IMR-90 (cell line): ENCODE measurements at regions not wholly inside any gene's neighbourhood (a gene's known extent, or its start where the extent isn't known, plus 50 kb on each side); places are given as distances from the start of the nearest gene placed in this dataset.

Experiments used
- ATAC-seq: fragments of 200-7000 bp; cut with Tn5 transposase; 2 replicates; pipeline ENCODE4 v1.9.1; 2020; ENCODE audit warnings: low read depth, mild to moderate bottlenecking, moderate library complexity
- BruUV-seq: library from RNA; stranded (reverse); fragments of 400-500 nt; replicated peaks from 2 replicates; lab custom pipeline; 2021; lab: Mats Ljungman, UMichigan
- CTCF ChIA-PET: fragments of 300-600 bp; formaldehyde crosslinking; extraction: SDS; loops from one replicate; lab custom pipeline; 2021; ENCODE audit warnings: antibody characterized with exemption; lab: Yijun Ruan, JAX
- POLR2A ChIA-PET: fragments of 300-600 bp; sonication (Branson Sonifier 250); formaldehyde crosslinking; loops from one replicate; lab custom pipeline; 2022; ENCODE audit warnings: antibody characterized with exemption; ENCODE audit not compliant: unreplicated experiment; lab: Charles Lee
- DNase-seq: peaks from one replicate; pipeline ENCODE4 v3.0.0; 2013
- H2AFZ ChIP-seq: replicated peaks from 2 replicates; pipeline ENCODE3; 2013; ENCODE audit warnings: low read length, mild to moderate bottlenecking; ENCODE audit not compliant: poor library complexity
- H2AK5ac ChIP-seq: 2 replicates; pipeline ENCODE4 v1.6.1; 2013; ENCODE audit warnings: low read depth, low read length, inconsistent platforms
- H2AK9ac ChIP-seq: replicated peaks from 2 replicates; pipeline ENCODE3; 2013; ENCODE audit warnings: mild to moderate bottlenecking, low read depth, low read length, moderate library complexity; ENCODE audit not compliant: poor library complexity
- H2BK120ac ChIP-seq: 2 replicates; pipeline ENCODE4 v1.6.1; 2013; ENCODE audit warnings: low read depth, low read length, inconsistent platforms
- H2BK15ac ChIP-seq: 3 replicates; pipeline ENCODE4 v1.6.1; 2013; ENCODE audit warnings: low read depth, low read length, inconsistent platforms
- H2BK20ac ChIP-seq: 2 replicates; pipeline ENCODE4 v1.6.1; 2013; ENCODE audit warnings: low read depth, mild to moderate bottlenecking, inconsistent platforms, low read length, moderate library complexity
- H2BK5ac ChIP-seq: 2 replicates; pipeline ENCODE4 v1.6.1; 2013; ENCODE audit warnings: mild to moderate bottlenecking, low read depth, low read length, inconsistent platforms; ENCODE audit not compliant: poor library complexity, severe bottlenecking
- H3K14ac ChIP-seq: replicated peaks from 2 replicates; pipeline ENCODE4 v1.6.1; 2013; ENCODE audit warnings: low read depth, low read length, inconsistent platforms
- H3K18ac ChIP-seq: 2 replicates; pipeline ENCODE4 v1.6.1; 2013; ENCODE audit warnings: low read depth, low read length, control low read depth
- H3K23ac ChIP-seq: 2 replicates; pipeline ENCODE4 v1.6.1; 2013; ENCODE audit warnings: low read depth, low read length, inconsistent platforms
- H3K27ac ChIP-seq: 2 replicates; pipeline ENCODE4 v1.5.1; 2013; ENCODE audit warnings: mild to moderate bottlenecking, control low read depth, low read length; ENCODE audit not compliant: insufficient read depth
- H3K27me3 ChIP-seq: 2 replicates; pipeline ENCODE4 v1.6.1; 2013; ENCODE audit warnings: low read length; ENCODE audit not compliant: control insufficient read depth, insufficient read depth
- H3K36me3 ChIP-seq: 2 replicates; pipeline ENCODE4 v1.6.1; 2013; ENCODE audit warnings: low read length, mixed read lengths; ENCODE audit not compliant: control insufficient read depth, insufficient read depth
- H3K4ac ChIP-seq: 2 replicates; pipeline ENCODE4 v1.6.1; 2013; ENCODE audit warnings: low read depth, low read length, inconsistent platforms
- H3K4me1 ChIP-seq: 2 replicates; pipeline ENCODE4 v1.6.1; 2013; ENCODE audit warnings: low read length, mixed read lengths; ENCODE audit not compliant: control insufficient read depth, insufficient read depth
- H3K4me2 ChIP-seq: 2 replicates; pipeline ENCODE4 v1.6.1; 2013; ENCODE audit warnings: low read depth, mild to moderate bottlenecking, control low read depth, low read length, moderate library complexity
- H3K4me3 ChIP-seq: 2 replicates; pipeline ENCODE4 v1.5.1; 2013; ENCODE audit warnings: low read depth, mild to moderate bottlenecking, control low read depth, low read length, moderate library complexity; ENCODE audit not compliant: insufficient read depth
- H3K56ac ChIP-seq: 2 replicates; pipeline ENCODE4 v1.6.1; 2013; ENCODE audit warnings: low read length, inconsistent platforms; ENCODE audit not compliant: insufficient read depth; ENCODE audit errors: extremely low read depth
- H3K79me1 ChIP-seq, 2 experiments: 2 replicates each; pipeline ENCODE4 v1.6.1; 2013; ENCODE audit warnings: low read length in 2 of 2, inconsistent platforms in 1 of 2, low read depth in 1 of 2
- H3K9ac ChIP-seq: 2 replicates; pipeline ENCODE4 v1.6.1; 2013; ENCODE audit warnings: low read depth, low read length, control low read depth
- H3K9me1 ChIP-seq: 2 replicates; pipeline ENCODE4 v1.6.1; 2013; ENCODE audit warnings: low read length, inconsistent platforms; ENCODE audit not compliant: insufficient read depth
- H3K9me3 ChIP-seq: 2 replicates; pipeline ENCODE4 v1.6.1; 2013; ENCODE audit warnings: low read length; ENCODE audit not compliant: control insufficient read depth, insufficient read depth
- H4K20me1 ChIP-seq: 2 replicates; pipeline ENCODE4 v1.6.1; 2013; ENCODE audit warnings: low read length, inconsistent platforms; ENCODE audit not compliant: insufficient read depth
- H4K5ac ChIP-seq: 2 replicates; pipeline ENCODE4 v1.6.1; 2013; ENCODE audit warnings: mild to moderate bottlenecking, low read depth, low read length, control low read depth
- H4K8ac ChIP-seq, 2 experiments: 2 replicates each; pipeline ENCODE4 v1.6.1; 2013; ENCODE audit warnings: low read depth in 2 of 2, low read length in 2 of 2, control low read depth in 1 of 2, inconsistent platforms in 1 of 2
- H4K91ac ChIP-seq: 2 replicates; pipeline ENCODE4 v1.6.1; 2013; ENCODE audit warnings: low read depth, low read length, inconsistent platforms; ENCODE audit not compliant: insufficient read depth
- BHLHE40 ChIP-seq: fragments of 150-350 bp; IDR thresholded peaks from 2 replicates; pipeline ENCODE4 v1.6.1; 2016; ENCODE audit warnings: mild to moderate bottlenecking, low read depth, low read length
- CEBPB ChIP-seq: IDR thresholded peaks from 2 replicates; pipeline ENCODE4 v1.6.1; 2012; ENCODE audit warnings: low read depth, low read length, improper control_type of control experiment
- CHD1 ChIP-seq: IDR thresholded peaks from 2 replicates; pipeline ENCODE4 v1.6.1; 2012; ENCODE audit warnings: low read depth, low read length, improper control_type of control experiment
- FOS ChIP-seq: fragments of 150-350 bp; IDR thresholded peaks from 2 replicates; pipeline ENCODE4 v1.6.1; 2016; ENCODE audit warnings: low read depth, low read length
- MAFK ChIP-seq: IDR thresholded peaks from 2 replicates; pipeline ENCODE4 v1.6.1; 2012; ENCODE audit warnings: low read depth, low read length, improper control_type of control experiment
- MAZ ChIP-seq: IDR thresholded peaks from 2 replicates; pipeline ENCODE4 v1.6.1; 2012; ENCODE audit warnings: low read depth, mild to moderate bottlenecking, low read length, improper control_type of control experiment, moderate library complexity, borderline replicate concordance
- MXI1 ChIP-seq: IDR thresholded peaks from 2 replicates; pipeline ENCODE4 v1.6.1; 2012; ENCODE audit warnings: low read depth, mild to moderate bottlenecking, low read length, moderate library complexity, borderline replicate concordance
- NFE2L2 ChIP-seq: fragments of 150-350 bp; IDR thresholded peaks from 2 replicates; pipeline ENCODE4 v1.6.1; 2016; ENCODE audit warnings: low read depth, mild to moderate bottlenecking, low read length
- POLR2A ChIP-seq: IDR thresholded peaks from 2 replicates; pipeline ENCODE4 v1.6.1; 2012; ENCODE audit warnings: mild to moderate bottlenecking, low read depth, low read length
- RAD21 ChIP-seq: IDR thresholded peaks from 2 replicates; pipeline ENCODE4 v1.6.1; 2012; ENCODE audit warnings: low read length, improper control_type of control experiment
- RCOR1 ChIP-seq: IDR thresholded peaks from 2 replicates; pipeline ENCODE4 v1.6.1; 2012; ENCODE audit warnings: mild to moderate bottlenecking, low read length, improper control_type of control experiment; ENCODE audit not compliant: insufficient replicate concordance
- RFX5 ChIP-seq: IDR thresholded peaks from 2 replicates; pipeline ENCODE4 v1.8.0; 2012; ENCODE audit warnings: low read depth, mild to moderate bottlenecking, low read length, moderate library complexity
- SMC3 ChIP-seq: fragments of 150-350 bp; IDR thresholded peaks from 2 replicates; pipeline ENCODE4 v1.6.1; 2016; ENCODE audit warnings: low read depth, mild to moderate bottlenecking, antibody characterized with exemption, low read length, moderate library complexity
- WGBS, 2 experiments: methylation state at CpG; one replicate each; pipeline versions ENCODE4 v1.1.5 to v1.1.7; 2013; ENCODE audit warnings: missing lambda C conversion rate in 2 of 2; ENCODE audit not compliant: insufficient read length in 1 of 2; ENCODE audit errors: extremely low coverage in 2 of 2; 5-methylcytosine and 5-hydroxymethylcytosine counted together
- dilution Hi-C: fragments of 300-500 bp; cut with HindIII; formaldehyde crosslinking; loops from one replicate; pipeline ENCODE4 v1.14.3; 2018; ENCODE audit warnings: low sequenced_read_pairs; ENCODE audit not compliant: unreplicated experiment
- in situ Hi-C: fragments of 300-500 bp; cut with MboI; formaldehyde crosslinking; loops from 3 replicates; pipeline ENCODE4 v1.14.3; 2019; ENCODE audit warnings: low sequenced_read_pairs, inconsistent platforms, mixed read lengths
- intact Hi-C: fragments of 100-400 bp; cut with micrococcal nuclease; formaldehyde crosslinking; loops from 2 replicates; pipeline ENCODE4 v1.10.0; 2022
- TF ChIP-seq, protein P1 (sequence below): conservative IDR thresholded peaks from 2 replicates; pipeline ENCODE4 v1.5.1; 2012; ENCODE audit warnings: mild to moderate bottlenecking, low read depth, low read length, improper control_type of control experiment
- TF ChIP-seq, protein P2 (sequence below): fragments of 150-350 bp; IDR thresholded peaks from 2 replicates; pipeline ENCODE4 v1.6.1; 2016; ENCODE audit warnings: low read depth, mild to moderate bottlenecking, low read length, moderate library complexity, borderline replicate concordance
- TF ChIP-seq, protein P3 (sequence below): fragments of 150-350 bp; IDR thresholded peaks from 2 replicates; pipeline ENCODE4 v1.6.1; 2017; ENCODE audit warnings: mild to moderate bottlenecking, antibody characterized with exemption, low read length, low read depth

DNA sequence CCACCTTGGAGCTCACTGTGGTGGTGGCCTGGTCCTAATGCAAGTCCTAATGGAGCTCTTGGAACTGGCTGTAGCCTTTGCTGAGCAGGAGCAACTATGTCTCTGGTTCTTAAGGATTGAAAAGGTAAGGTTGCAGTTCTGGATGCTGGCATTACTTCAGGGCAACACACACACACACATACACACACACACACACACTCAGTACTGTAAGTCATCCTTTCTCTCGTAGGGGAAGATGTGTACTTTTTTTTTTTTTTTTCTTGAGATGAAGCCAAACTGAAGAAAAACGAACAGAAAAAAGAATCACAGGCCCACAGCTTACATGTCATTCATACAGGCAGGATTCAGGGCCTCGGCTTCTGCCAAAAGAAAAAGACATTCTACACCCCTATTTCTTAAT, 81.1 kb upstream of the RPS23 start:
- Histone ChIP-seq H3K9me1 (peaks cover 3% of the 10 kb centered on the region), H3K4me2 (no peak overlapping the region), H3K23ac (no peak overlapping the region), H2BK120ac (peak overlapping the region; percentile 61; the same call in 1 of the 2 replicates), H3K4ac (peak overlapping the region; percentile 36; the same call in 1 of the 2 replicates), H3K27me3 (no peaks in the 10 kb centered on the region), H2BK5ac (no peak overlapping the region), H3K9me3 (no peaks in the 10 kb centered on the region), H3K14ac (no peak overlapping the region), H4K8ac (0 out of 4 replicates have a peak overlapping the region, but pooled peaks of 1 of the 2 experiments have one; percentile 29), H3K79me1 (no peaks in the 10 kb centered on the region), H3K4me1 (peaks cover 12% of the 10 kb centered on the region), H4K91ac (no peak overlapping the region), H2BK15ac (0 out of 3 replicates have a peak overlapping the region, but pooled peaks have one; percentile 8), H2AFZ (no peak overlapping the region), H2BK20ac (no peak overlapping the region), H2AK9ac (no peak overlapping the region), H3K4me3 (no peak overlapping the region), H4K20me1 (no peaks in the 10 kb centered on the region), H2AK5ac (peak overlapping the region; percentile 66; the same call in 1 of the 2 replicates), H4K5ac (peak overlapping the region; percentile 44; the same call in 1 of the 2 replicates), H3K36me3 (no peaks in the 10 kb centered on the region), H3K56ac (no peak overlapping the region), H3K9ac (no peak overlapping the region), H3K18ac (peak overlapping the region; percentile 56; the same call in 1 of the 2 replicates), H3K27ac (no peak overlapping the region)
- no CpG with 5 or more reads among the region's 3 CpGs for WGBS, 2 experiments
- dilution Hi-C loops = no loop called here
- no peak for DNase-seq
- no TSS peak for BruUV-seq
- POLR2A ChIA-PET = no interaction called here
- TF ChIP-seq MAZ (no peak), RCOR1 (no peak), MXI1 (no peak), CHD1 (no peak), POLR2A (no peak), RAD21 (no peak), NFE2L2 (no peak), SMC3 (no peak), MAFK (no peak), BHLHE40 (no peak), FOS (no peak), RFX5 (no peak), CEBPB (no peak)
- TF ChIP-seq, protein P1, sequence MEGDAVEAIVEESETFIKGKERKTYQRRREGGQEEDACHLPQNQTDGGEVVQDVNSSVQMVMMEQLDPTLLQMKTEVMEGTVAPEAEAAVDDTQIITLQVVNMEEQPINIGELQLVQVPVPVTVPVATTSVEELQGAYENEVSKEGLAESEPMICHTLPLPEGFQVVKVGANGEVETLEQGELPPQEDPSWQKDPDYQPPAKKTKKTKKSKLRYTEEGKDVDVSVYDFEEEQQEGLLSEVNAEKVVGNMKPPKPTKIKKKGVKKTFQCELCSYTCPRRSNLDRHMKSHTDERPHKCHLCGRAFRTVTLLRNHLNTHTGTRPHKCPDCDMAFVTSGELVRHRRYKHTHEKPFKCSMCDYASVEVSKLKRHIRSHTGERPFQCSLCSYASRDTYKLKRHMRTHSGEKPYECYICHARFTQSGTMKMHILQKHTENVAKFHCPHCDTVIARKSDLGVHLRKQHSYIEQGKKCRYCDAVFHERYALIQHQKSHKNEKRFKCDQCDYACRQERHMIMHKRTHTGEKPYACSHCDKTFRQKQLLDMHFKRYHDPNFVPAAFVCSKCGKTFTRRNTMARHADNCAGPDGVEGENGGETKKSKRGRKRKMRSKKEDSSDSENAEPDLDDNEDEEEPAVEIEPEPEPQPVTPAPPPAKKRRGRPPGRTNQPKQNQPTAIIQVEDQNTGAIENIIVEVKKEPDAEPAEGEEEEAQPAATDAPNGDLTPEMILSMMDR = no peak
- TF ChIP-seq, protein P2, sequence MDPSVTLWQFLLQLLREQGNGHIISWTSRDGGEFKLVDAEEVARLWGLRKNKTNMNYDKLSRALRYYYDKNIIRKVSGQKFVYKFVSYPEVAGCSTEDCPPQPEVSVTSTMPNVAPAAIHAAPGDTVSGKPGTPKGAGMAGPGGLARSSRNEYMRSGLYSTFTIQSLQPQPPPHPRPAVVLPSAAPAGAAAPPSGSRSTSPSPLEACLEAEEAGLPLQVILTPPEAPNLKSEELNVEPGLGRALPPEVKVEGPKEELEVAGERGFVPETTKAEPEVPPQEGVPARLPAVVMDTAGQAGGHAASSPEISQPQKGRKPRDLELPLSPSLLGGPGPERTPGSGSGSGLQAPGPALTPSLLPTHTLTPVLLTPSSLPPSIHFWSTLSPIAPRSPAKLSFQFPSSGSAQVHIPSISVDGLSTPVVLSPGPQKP = no peak
- TF ChIP-seq, protein P3, sequence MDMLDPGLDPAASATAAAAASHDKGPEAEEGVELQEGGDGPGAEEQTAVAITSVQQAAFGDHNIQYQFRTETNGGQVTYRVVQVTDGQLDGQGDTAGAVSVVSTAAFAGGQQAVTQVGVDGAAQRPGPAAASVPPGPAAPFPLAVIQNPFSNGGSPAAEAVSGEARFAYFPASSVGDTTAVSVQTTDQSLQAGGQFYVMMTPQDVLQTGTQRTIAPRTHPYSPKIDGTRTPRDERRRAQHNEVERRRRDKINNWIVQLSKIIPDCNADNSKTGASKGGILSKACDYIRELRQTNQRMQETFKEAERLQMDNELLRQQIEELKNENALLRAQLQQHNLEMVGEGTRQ = no peak
- no peak for ATAC-seq
- CTCF ChIA-PET = no interaction called here
- in situ Hi-C loops = loop anchor here (10.0 to 25.0 kb wide), 4 partner anchors 136 to 1116 kb away; partner anchors contain the start of gene VCAN
- intact Hi-C loops = loop anchor here (2.0 kb wide), 1 partner anchor 504 kb away; no protein-coding TSS in a partner anchor
